Endothelial cell (in vitro differentiated cells): ENCODE measurements at regions not wholly inside any gene's neighbourhood (a gene's known extent, or its start where the extent isn't known, plus 50 kb on each side); places are given as distances from the start of the nearest gene placed in this dataset.

Experiments used
- DNase-seq: peaks from one replicate; pipeline ENCODE4 v3.0.0; 2021; ENCODE audit warnings: low spot score
- H3K27ac Mint-ChIP-seq: one replicate; pipeline ENCODE4 v1.8.0; 2021; ENCODE audit warnings: mixed read lengths, inconsistent platforms; ENCODE audit not compliant: unreplicated experiment
- H3K27me3 Mint-ChIP-seq: one replicate; pipeline ENCODE4 v1.8.0; 2021; ENCODE audit warnings: mild to moderate bottlenecking, moderate library complexity, mixed read lengths, inconsistent platforms; ENCODE audit not compliant: unreplicated experiment
- H3K36me3 Mint-ChIP-seq: one replicate; pipeline ENCODE4 v1.8.0; 2021; ENCODE audit warnings: mild to moderate bottlenecking, low read depth, mixed read lengths, inconsistent platforms; ENCODE audit not compliant: unreplicated experiment
- H3K4me1 Mint-ChIP-seq: one replicate; pipeline ENCODE4 v1.8.0; 2021; ENCODE audit warnings: mild to moderate bottlenecking, mixed read lengths, inconsistent platforms; ENCODE audit not compliant: unreplicated experiment
- H3K4me3 Mint-ChIP-seq: one replicate; pipeline ENCODE4 v1.8.0; 2021; ENCODE audit warnings: mild to moderate bottlenecking, mixed read lengths, inconsistent platforms; ENCODE audit not compliant: unreplicated experiment
- H3K9me3 Mint-ChIP-seq: one replicate; pipeline ENCODE4 v1.8.0; 2021; ENCODE audit warnings: mixed read lengths, inconsistent platforms; ENCODE audit not compliant: unreplicated experiment
- TF ChIP-seq, protein P1 (sequence below): fragments of 200-600 bp; sonication (generic); IDR thresholded peaks from one replicate; pipeline ENCODE4 v1.5.0; 2021; ENCODE audit warnings: antibody characterized with exemption; ENCODE audit not compliant: unreplicated experiment

DNA sequence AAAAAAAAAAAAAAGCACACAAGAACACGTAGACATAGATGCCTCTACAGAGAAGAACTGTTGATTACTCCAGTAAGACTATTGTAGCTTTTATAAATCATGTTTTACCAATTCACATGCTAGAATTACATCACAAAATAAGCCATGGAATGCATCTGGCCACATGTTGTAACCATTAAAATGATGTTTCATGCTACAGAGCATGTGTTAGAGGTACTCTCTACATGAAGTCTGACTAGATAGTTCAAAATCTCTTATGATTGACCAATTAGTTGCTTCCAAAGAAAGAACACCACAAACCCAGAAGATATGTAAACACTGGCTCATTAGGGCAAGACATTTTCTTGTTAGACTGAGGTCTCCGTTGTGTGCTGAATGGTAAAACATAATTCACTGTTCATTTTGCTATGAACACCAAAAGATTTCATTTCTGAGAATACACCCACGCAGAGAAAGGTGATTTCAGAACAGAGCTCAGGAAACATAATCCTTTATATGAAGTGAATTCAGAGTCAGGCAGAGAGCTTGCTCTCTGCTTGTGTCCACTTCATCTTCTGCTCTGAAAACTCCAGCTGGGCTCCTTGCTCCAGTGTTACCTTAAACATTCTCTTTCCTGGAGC lies 411.4 kb upstream of the SOX9 start:
- H3K36me3 Mint-ChIP-seq, result no peaks in the 10 kb centered on the region
- no peak for DNase-seq
- TF ChIP-seq, protein P1, sequence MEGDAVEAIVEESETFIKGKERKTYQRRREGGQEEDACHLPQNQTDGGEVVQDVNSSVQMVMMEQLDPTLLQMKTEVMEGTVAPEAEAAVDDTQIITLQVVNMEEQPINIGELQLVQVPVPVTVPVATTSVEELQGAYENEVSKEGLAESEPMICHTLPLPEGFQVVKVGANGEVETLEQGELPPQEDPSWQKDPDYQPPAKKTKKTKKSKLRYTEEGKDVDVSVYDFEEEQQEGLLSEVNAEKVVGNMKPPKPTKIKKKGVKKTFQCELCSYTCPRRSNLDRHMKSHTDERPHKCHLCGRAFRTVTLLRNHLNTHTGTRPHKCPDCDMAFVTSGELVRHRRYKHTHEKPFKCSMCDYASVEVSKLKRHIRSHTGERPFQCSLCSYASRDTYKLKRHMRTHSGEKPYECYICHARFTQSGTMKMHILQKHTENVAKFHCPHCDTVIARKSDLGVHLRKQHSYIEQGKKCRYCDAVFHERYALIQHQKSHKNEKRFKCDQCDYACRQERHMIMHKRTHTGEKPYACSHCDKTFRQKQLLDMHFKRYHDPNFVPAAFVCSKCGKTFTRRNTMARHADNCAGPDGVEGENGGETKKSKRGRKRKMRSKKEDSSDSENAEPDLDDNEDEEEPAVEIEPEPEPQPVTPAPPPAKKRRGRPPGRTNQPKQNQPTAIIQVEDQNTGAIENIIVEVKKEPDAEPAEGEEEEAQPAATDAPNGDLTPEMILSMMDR, result no peak
- no peak overlapping the region for H3K27ac Mint-ChIP-seq
- H3K27me3 Mint-ChIP-seq, result no peaks in the 10 kb centered on the region
- no peak overlapping the region for H3K4me3 Mint-ChIP-seq
- H3K4me1 Mint-ChIP-seq, result no peaks in the 10 kb centered on the region
- no peaks in the 10 kb centered on the region for H3K9me3 Mint-ChIP-seq

DNA sequence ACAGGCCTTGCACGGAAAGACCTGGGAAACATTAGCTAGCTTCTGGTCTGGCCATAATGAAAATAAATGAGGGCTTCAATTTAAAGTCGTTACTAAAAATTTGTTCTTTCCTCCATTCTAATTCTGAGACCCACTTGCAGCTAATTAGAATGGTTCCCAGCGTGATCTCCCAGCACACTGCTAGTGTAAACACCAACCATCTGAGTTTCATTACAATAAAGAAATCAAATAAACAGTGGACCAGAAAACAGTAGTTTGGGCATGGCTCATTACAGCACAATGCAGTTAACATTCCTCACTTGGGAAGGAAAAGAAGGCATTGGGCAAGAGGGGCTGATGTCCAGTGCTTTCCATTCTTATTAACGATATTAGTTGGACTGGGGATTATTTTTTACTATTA lies 410.9 kb upstream of the SOX9 start:
- Mint-ChIP-seq H3K4me1 (no peaks in the 10 kb centered on the region), H3K27ac (no peak overlapping the region), H3K4me3 (no peak overlapping the region), H3K27me3 (no peaks in the 10 kb centered on the region), H3K36me3 (no peaks in the 10 kb centered on the region), H3K9me3 (no peaks in the 10 kb centered on the region)
- TF ChIP-seq, protein P1, result no peak
- no peak for DNase-seq

DNA sequence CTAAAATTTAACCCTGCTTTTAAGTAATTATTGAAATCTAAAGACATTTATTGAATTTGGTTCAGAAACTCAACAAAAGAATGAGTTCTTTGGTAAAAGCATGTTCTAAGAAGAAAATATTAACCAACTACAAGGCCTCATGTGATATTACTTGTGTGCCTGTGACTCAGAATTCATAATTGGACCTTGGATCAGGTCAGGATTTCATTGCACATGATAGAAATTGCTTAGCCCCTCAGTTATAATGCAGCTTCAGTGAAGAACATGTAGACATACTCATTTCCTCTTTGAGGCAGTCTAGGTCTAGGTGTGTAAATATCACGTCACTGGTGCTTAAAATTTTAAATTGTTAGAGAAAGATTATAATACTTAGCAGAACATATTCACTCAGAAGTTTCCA lies 410.0 kb upstream of the SOX9 start:
- Mint-ChIP-seq H3K27ac (no peak overlapping the region), H3K27me3 (no peaks in the 10 kb centered on the region)
- TF ChIP-seq, protein P1, result no peak

GRCh38 chr17:71713846-71714245 lies 407.0 kb upstream of the SOX9 start:
- no peaks in the 10 kb centered on the region for H3K9me3 Mint-ChIP-seq
- H3K4me1 Mint-ChIP-seq, result no peaks in the 10 kb centered on the region
- H3K27me3 Mint-ChIP-seq, result no peaks in the 10 kb centered on the region
- no peak for DNase-seq
- no peaks in the 10 kb centered on the region for H3K36me3 Mint-ChIP-seq
- H3K4me3 Mint-ChIP-seq, result no peak overlapping the region
- H3K27ac Mint-ChIP-seq, result no peak overlapping the region
- TF ChIP-seq, protein P1, result no peak

More for the DNA sequence above, 410.0 kb upstream of the SOX9 start:
- H3K4me1 Mint-ChIP-seq, result no peaks in the 10 kb centered on the region
- H3K9me3 Mint-ChIP-seq, result no peaks in the 10 kb centered on the region
- DNase-seq, result no peak
- no peak overlapping the region for H3K4me3 Mint-ChIP-seq
- H3K36me3 Mint-ChIP-seq, result no peaks in the 10 kb centered on the region

- Mint-ChIP-seq H3K4me1 (no peaks in the 10 kb centered on the region), H3K36me3 (no peaks in the 10 kb centered on the region), H3K27ac (no peak overlapping the region), H3K27me3 (peaks cover 2% of the 10 kb centered on the region), H3K9me3 (no peaks in the 10 kb centered on the region), H3K4me3 (no peak overlapping the region)
- DNase-seq, result no peak
- TF ChIP-seq, protein P1, result no peak
These were observed 396.5 kb upstream of the SOX9 start for GRCh38 chr17:71724339-71724738.
